Lung (tissue), 11 donors: ENCODE measurements at regions not wholly inside any gene's neighbourhood (a gene's known extent, or its start where the extent isn't known, plus 50 kb on each side); places are given as distances from the start of the nearest gene placed in this dataset.

Experiments used
- ATAC-seq: fragments of 200-7000 bp; cut with Tn5 transposase; one replicate; pipeline ENCODE4 v1.9.1; 2020; ENCODE audit warnings: moderate number of reproducible peaks; ENCODE audit not compliant: insufficient read depth, low FRiP score
- DNase-seq, 3 donors: peaks; one replicate each; pipeline ENCODE4 v3.0.0-alpha.2; 2013 to 2017
- H3K27ac ChIP-seq, 2 donors: one replicate each; pipeline ENCODE4 v1.5.1; 2013; ENCODE audit warnings: mild to moderate bottlenecking in 2 of 2, moderate library complexity in 2 of 2, control low read depth in 1 of 2, inconsistent platforms in 1 of 2, low read depth in 1 of 2, low read length in 1 of 2
- H3K27me3 ChIP-seq, 3 donors: one replicate each; pipeline ENCODE4 v1.5.1; 2013; ENCODE audit warnings: low read length in 2 of 3; ENCODE audit not compliant: control insufficient read depth in 3 of 3, insufficient read depth in 3 of 3
- H3K36me3 ChIP-seq, 4 donors: one replicate each; pipeline ENCODE4 v1.5.1; 2013; ENCODE audit warnings: low read length in 4 of 4, mild to moderate bottlenecking in 1 of 4, moderate library complexity in 1 of 4; ENCODE audit not compliant: control insufficient read depth in 4 of 4, insufficient read depth in 4 of 4
- H3K4me1 ChIP-seq, 5 donors: one replicate each; pipeline ENCODE4 v1.5.1; 2013; ENCODE audit warnings: low read length in 5 of 5, mild to moderate bottlenecking in 2 of 5, moderate library complexity in 1 of 5; ENCODE audit not compliant: control insufficient read depth in 5 of 5, insufficient read depth in 5 of 5
- H3K4me3 ChIP-seq: one replicate; pipeline ENCODE4 v1.5.1; 2013; ENCODE audit warnings: mild to moderate bottlenecking, control low read depth, moderate library complexity
- H3K9ac ChIP-seq, 2 donors: one replicate each; pipeline ENCODE4 v1.5.1; 2013; ENCODE audit warnings: low read length in 2 of 2, control low read depth in 1 of 2; ENCODE audit not compliant: insufficient read depth in 1 of 2
- H3K9me3 ChIP-seq, 4 donors: one replicate each; pipeline ENCODE4 v1.5.1; 2013; ENCODE audit warnings: low read length in 3 of 4, mild to moderate bottlenecking in 1 of 4, moderate library complexity in 1 of 4; ENCODE audit not compliant: control insufficient read depth in 4 of 4, insufficient read depth in 3 of 4
- CTCF ChIP-seq: IDR thresholded peaks from 2 replicates; pipeline ENCODE4 v1.5.1; 2012; ENCODE audit warnings: mild to moderate bottlenecking; ENCODE audit errors: control extremely low read depth, extremely low read depth
- WGBS, 2 donors: extraction: QIAGEN DNeasy Blood & Tissue Kit; methylation state at CpG; one replicate each; pipeline ENCODE4 v1.1.7; 2013; 5-methylcytosine and 5-hydroxymethylcytosine counted together
- donor health status: control.
- donor health status: control.
- donor health status: Bipolar disorder and iron deficiency.
- donor health status: healthy.
- donor health status: DM: yes; HTN: yes; CAD: no.

DNA sequence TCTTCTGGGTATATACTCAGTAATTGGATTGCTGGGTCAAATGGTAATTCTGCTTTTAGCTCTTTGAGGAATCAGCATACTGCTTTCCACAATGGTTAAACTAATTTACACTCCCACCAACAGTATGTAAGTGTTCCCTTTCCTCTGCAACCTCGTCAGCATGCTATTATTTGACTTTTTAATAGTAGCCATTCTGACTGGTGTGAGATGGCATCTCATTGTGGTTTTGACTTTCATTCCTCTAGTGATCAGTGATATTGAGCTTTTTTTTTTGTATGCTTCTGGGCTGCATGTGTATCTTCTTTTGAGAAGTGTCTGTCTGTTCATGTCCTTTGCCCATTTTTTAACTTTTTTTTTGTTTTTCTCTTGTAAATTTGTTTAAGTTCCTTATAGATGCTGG is 279.4 kb downstream of the PTGER3 start:
- Histone ChIP-seq H3K9ac (no peak overlapping the region), H3K27ac (no peak overlapping the region), H3K4me1 (no peaks in the 10 kb centered on the region), H3K36me3 (no peaks in the 10 kb centered on the region), H3K4me3 (no peak overlapping the region), H3K27me3 (no peaks in the 10 kb centered on the region), H3K9me3 (peaks cover 0 to 13% (median 2%) of the 10 kb centered on the region in 4 donors)
- no peak for DNase-seq
- ATAC-seq, result no peak
- WGBS, 2 donors, result 74 to 80% methylated on average over 1 of the region's 1 CpG
- no peak for TF ChIP-seq CTCF

DNA sequence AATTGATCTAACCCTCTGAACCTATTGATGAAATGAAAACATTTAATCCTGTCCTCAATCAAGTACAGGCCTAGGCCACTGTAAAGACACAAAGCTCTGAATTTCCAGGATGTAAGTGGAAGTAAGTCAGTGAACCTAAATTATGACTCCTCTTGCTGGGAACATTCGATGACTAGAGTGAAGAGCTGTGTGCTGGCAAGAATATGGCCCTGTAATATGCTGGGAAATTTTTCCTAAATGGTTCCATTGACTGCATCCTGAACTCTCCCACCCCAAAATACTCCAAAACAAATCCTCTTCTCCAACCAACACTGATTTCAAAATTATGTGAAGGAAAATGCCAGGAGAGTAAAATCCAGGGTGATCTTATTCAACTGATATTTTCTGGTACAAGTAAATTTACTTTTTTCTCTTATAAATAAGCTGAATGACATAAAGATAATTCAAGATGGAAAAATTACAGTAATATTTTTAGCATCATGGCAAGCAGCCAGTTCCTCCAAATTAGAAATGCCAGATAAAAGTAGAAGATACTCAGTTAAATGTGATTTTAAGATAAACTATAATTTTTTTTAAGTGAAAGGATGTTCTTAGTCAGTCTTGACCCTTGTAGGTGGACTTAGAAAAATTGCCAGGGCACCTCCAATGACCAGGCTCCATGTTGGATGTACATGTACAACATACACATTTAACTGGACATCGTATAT is 269.4 kb downstream of the PTGER3 start:
- ATAC-seq, result no peak
- 84% methylated on average over 2 of the region's 2 CpGs for WGBS, 2 donors
- TF ChIP-seq CTCF, result no peak

DNA sequence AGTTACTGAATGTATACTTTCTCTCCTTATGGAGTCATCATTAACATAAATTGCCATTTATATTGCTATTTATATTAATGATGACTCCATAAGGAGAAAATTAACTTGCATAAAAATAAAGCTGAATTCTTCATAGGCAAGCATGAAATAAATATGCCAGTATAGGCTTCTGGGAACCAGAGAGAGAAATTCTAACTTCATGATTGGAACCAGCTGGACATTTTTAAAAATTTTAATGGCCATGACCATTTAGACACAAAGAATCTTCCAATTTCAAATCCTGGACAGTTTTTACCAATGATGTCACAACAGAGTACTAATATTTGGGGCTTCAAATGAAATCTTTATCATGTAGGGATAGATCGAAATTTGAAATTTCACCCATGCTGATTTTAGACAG is 268.7 kb downstream of the PTGER3 start:
- no peaks in the 10 kb centered on the region for H3K36me3 ChIP-seq
- H3K9ac ChIP-seq, result no peak overlapping the region
- no peak for TF ChIP-seq CTCF
- ATAC-seq, result no peak
- WGBS, 2 donors, result 88 to 90% methylated on average over 1 of the region's 1 CpG
- DNase-seq, result no peak
- no peak overlapping the region for H3K27ac ChIP-seq
- H3K4me1 ChIP-seq, result no peaks in the 10 kb centered on the region
- no peaks in the 10 kb centered on the region for H3K27me3 ChIP-seq
- peaks cover 0 to 3% (median 0%) of the 10 kb centered on the region in 4 donors for H3K9me3 ChIP-seq
- no peak overlapping the region for H3K4me3 ChIP-seq

More for the DNA sequence above, 269.4 kb downstream of the PTGER3 start:
- H3K4me1 ChIP-seq, result no peaks in the 10 kb centered on the region
- no peaks in the 10 kb centered on the region for H3K27me3 ChIP-seq
- no peak for DNase-seq
- H3K9me3 ChIP-seq, result peaks cover 0 to 10% (median 0%) of the 10 kb centered on the region in 4 donors
- H3K4me3 ChIP-seq, result no peak overlapping the region
- H3K36me3 ChIP-seq, result no peaks in the 10 kb centered on the region
- H3K27ac ChIP-seq, result no peak overlapping the region
- no peak overlapping the region for H3K9ac ChIP-seq

DNA sequence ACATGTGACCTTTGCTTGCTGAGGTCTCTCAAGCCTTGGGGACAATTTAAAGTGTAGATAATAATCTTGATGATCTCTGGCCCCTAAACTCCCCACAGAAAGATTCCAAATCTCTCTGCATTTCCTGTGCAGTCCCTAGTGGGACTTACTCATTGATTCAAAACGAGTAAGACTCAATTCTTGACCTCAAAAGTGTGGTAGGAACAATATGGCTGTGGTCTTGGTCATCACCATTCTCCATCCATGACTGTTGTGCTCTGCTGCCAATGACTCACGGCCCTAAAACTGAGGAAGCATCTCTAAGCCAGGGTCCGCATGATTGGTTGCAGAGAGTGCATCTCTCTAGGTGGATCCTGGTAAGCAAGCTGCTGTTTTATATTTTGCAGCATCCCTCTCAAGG is 268.0 kb downstream of the PTGER3 start:
- peaks cover 0 to 2% (median 0%) of the 10 kb centered on the region in 4 donors for H3K9me3 ChIP-seq
- no peaks in the 10 kb centered on the region for H3K4me1 ChIP-seq
- H3K36me3 ChIP-seq, result no peaks in the 10 kb centered on the region
- H3K27ac ChIP-seq, result no peak overlapping the region
- no peak overlapping the region for H3K4me3 ChIP-seq
- WGBS, 2 donors, result 68 to 72% methylated on average over 3 of the region's 3 CpGs
- no peak for TF ChIP-seq CTCF
- DNase-seq (no peak), ATAC-seq (no peak)
- H3K27me3 ChIP-seq, result no peaks in the 10 kb centered on the region
- H3K9ac ChIP-seq, result no peak overlapping the region
